Gastroesophageal sphincter (tissue), 3 donors: ENCODE measurements at regions not wholly inside any gene's neighbourhood (a gene's known extent, or its start where the extent isn't known, plus 50 kb on each side); places are given as distances from the start of the nearest gene placed in this dataset.

Experiments used
- EP300 ChIP-seq: sonication (generic); formaldehyde crosslinking; IDR thresholded peaks from one replicate; pipeline ENCODE4 v1.6.1; 2017; ENCODE audit warnings: antibody characterized with exemption, mild to moderate bottlenecking
- POLR2A ChIP-seq, 2 donors: fragments of 450-650 bp; IDR thresholded peaks; one replicate each; pipeline ENCODE4 v1.6.1; 2017; ENCODE audit warnings: antibody characterized with exemption in 2 of 2, mild to moderate bottlenecking in 2 of 2, moderate library complexity in 1 of 2
- TF ChIP-seq, protein P1 (sequence below), 4 experiments: fragments of 200-600 bp in 2 of 4; fragments of 450-650 bp in 2 of 4; sonication (generic) in 1 of 4; IDR thresholded peaks; one replicate each; pipeline ENCODE4 v1.5.1; 2017 to 2019; ENCODE audit warnings: antibody characterized with exemption in 4 of 4, mild to moderate bottlenecking in 2 of 4, moderate library complexity in 2 of 4

GRCh38 chr14:100413699-100414098 is 90.6 kb downstream of the SLC25A47 start:
- TF ChIP-seq, protein P1, sequence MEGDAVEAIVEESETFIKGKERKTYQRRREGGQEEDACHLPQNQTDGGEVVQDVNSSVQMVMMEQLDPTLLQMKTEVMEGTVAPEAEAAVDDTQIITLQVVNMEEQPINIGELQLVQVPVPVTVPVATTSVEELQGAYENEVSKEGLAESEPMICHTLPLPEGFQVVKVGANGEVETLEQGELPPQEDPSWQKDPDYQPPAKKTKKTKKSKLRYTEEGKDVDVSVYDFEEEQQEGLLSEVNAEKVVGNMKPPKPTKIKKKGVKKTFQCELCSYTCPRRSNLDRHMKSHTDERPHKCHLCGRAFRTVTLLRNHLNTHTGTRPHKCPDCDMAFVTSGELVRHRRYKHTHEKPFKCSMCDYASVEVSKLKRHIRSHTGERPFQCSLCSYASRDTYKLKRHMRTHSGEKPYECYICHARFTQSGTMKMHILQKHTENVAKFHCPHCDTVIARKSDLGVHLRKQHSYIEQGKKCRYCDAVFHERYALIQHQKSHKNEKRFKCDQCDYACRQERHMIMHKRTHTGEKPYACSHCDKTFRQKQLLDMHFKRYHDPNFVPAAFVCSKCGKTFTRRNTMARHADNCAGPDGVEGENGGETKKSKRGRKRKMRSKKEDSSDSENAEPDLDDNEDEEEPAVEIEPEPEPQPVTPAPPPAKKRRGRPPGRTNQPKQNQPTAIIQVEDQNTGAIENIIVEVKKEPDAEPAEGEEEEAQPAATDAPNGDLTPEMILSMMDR (IDR thresholded peaks at IDR 0.05): no peak
- no peak for TF ChIP-seq POLR2A (IDR thresholded peaks at IDR 0.05)
- no peak for TF ChIP-seq EP300
